GM21360 (cell line): ENCODE measurements at regions not wholly inside any gene's neighbourhood (a gene's known extent, or its start where the extent isn't known, plus 50 kb on each side); places are given as distances from the start of the nearest gene placed in this dataset.

ENCODE experiments used
- ATAC-seq: cut with Tn5 transposase; IDR thresholded peaks from one replicate; pipeline ENCODE4 v1.9.1; 2021; ENCODE audit warnings: mild to moderate bottlenecking, moderate library complexity; ENCODE audit not compliant: unreplicated experiment

DNA sequence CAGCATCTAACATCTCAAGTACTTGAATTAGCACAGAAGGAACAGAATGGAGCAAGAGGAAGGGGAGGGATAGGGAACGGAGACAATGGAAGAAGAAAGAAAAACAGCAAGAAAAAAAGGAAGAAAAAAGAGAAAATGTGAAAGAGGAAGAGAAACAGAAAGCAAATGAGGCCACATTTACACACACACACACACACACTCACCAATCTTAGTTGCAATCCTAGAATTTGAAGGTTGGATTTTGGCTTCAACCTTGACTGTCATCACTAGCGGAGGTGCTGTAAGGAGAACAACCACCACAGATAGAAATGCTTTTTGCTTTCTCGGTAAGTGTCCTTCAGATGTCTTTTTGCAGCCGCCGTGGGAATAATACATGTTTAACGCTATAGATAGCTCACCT lies 327.1 kb upstream of the NWD2 start:
- no peak for ATAC-seq

DNA sequence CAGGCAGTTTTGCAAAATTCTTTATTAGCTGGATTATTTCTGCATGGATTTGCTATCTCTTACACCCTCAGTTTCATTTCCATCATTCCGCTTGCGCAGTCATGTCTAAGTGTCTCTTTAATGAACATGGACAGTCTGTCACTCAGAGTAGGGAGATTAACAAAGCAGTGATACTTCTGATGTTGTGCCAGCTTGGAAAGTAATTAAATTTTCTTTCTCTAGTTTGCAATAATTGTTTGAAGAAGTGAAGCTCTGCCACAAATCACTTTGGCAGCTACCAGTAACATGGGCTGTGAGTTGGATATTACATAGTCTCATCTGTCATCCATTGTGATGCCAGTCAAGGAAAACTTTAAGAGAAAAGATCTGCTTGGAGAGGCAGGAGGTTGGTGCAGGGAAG lies 324.8 kb upstream of the NWD2 start:
- no peak for ATAC-seq

DNA sequence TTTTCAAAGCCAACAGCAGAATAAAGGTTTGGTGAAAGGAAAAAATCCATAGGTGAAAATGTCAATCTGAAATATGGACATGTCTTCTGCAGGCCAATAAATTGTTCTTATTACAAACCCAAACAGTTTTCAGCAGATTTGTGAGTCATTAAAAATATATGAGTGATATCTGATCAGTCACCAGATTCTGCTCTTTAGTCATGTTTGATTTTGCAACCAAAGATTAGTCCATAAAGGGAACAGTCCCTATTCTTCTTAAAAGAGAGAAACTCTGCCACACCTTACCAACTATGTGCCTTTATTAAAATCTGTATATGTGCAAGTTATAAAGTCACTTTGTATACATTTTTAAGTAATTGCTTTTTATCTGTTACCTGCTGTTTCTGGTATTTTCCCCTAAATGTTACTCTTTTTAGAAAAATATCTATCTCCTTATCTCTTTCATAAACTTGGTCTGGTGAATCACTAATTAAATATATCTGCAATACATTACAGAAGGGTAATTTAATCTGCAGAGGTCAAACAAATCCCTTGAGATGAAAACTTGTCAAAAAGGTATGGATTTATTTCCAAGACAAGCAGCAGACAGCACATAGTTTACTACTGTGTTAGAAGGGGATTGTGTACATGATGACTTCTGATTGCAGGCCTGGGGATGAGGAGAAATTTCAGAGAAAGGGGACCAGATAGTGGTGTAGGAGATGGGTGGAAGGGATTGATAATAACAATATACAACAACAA lies 322.9 kb upstream of the NWD2 start:
- ATAC-seq = no peak

DNA sequence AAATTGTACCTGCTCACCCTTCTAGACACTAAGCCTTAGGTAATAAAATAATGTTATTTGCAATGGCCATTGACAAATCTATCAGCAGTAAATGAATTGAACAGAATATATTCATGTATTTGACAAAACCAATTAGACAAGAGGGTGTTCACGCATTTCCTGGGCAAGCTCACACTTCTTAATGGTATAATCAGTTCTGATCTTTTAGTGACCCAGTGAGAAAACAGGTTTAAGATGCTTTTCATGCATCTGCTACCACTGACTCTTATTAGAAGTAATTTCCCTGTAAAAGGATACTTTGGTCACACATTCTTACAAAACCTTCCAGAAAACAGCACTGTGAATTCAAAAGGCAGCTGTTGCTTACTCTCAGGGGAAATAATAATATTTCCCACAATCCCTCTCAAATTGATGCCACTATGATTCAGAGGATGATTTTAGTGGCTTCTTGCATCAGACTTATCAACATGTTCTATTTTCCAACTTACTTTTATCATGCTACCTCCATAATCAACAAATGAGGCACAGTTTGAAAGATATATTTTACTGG lies 313.9 kb upstream of the NWD2 start:
- no peak for ATAC-seq

DNA sequence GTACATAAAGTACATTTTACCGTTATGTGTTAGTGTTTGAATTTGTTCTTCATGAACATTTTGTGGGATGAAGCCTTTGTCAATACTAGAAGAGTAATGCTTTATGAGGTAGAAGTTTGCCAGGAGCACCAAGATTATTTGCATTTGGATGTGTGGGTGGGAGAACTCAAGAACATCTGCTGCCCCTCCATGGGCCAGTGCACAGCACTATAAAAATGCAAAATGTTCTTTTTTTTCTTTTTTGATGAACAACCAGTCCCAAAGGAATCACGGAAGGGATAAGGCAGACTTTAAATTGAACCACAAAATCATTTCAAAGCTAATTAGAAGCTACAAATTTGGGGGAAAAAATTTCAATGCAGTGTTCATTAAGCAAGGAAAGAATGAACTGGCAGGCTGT lies 300.3 kb upstream of the NWD2 start:
- no peak for ATAC-seq

DNA sequence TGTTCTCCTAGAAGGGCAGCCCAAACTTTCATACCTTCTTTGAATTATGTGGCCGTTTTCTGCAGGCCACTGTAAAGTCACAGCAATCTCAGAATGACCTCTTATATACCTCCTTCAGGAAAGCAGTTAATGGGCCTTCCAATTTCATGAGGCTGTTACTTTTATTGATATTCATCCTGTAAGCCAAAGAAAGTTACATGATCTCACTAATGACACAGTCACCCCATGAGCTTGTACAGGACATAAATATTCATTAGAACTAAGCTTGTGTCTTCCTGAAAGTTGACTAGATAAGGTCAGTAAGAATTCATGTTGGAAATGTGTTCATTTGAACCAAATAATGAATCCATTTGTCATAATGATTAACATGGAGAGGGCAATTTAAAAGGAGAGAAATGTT lies 283.1 kb upstream of the NWD2 start:
- ATAC-seq = no peak

DNA sequence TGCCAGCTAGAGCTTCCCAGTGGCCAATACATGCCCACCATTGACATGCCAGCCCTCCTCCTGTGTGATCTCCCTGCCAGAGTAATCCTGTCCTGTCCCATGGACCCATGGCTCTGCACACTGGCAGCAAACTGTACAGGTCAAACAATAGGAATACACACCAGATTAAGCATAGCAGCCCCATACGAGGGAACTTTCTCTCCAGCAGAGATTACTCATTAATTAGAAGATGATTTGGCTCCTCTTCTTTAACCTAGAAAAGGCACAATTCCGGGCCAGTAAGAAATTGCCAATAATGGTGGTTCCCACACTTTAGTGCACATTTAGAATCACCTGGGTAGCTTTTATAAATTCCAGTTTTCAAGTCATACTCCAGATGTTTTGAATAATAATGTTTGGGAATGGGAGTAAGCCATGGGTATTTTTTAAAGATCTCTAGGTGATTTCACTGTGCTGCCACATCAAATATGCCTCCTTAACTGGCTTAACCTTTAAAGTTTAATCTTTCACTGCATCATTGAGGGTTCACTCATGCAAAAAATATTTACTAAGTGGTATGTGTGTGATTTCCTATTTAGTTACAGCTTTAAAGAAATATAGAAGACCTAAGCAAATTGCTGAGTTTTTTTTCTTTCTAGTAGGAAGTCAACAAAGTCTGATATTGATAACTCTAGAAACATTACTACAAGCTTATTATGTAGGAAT lies 277.6 kb upstream of the NWD2 start:
- no peak for ATAC-seq

DNA sequence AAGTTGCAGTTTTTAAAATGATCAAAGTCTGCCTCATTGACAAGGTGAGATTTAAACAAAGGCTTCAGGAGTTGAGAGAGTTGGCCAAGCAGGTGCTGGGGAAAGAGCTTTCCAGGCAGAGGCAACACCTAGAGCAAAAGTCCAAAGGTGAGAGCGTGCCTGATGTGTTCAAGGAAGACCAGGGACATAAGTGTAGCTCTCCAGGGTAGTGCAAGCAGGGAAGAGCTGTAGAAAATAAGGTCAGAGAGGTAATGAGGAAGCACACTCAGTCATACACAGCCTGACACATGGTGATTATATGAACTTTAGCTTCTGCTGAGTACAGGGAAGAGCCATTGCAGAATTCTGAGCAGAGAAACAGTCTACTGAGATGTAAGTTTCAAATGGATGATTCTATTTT lies 265.0 kb upstream of the NWD2 start:
- ATAC-seq = no peak

DNA sequence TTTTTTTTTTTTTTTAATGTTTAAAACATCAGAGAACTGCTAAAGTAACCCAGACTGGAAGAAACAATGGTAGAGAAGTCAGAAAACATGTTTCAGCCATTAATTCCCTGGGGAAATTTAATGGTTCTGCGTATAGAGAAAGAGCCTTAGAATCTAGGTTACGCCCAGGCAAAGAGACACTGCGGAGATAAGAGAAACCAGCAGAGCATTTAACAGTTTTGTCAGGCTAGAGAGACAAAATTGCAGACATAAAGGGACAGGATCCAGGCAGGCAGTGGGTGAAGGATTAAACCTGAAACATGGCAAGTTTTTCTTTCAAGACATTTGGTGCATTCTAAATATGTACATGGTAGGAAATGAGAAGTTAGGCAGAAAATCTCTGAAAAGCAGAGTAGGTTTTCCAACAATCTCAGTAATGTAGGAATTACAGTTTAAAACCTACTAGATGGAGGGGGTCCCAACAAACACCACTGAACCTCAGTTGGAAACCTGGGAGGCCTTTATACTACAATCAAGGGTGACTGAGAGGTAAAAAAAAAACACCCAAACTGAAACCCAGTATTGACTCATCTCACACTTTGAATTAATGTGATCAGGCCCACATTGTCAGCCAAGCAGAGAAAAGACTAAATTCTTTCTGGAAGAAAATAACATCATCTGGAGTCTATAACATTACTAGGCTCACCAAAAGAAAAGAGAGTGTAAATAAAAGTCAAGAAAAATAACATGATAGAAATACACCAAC lies 254.2 kb upstream of the NWD2 start:
- peak; percentile 89 for ATAC-seq

DNA sequence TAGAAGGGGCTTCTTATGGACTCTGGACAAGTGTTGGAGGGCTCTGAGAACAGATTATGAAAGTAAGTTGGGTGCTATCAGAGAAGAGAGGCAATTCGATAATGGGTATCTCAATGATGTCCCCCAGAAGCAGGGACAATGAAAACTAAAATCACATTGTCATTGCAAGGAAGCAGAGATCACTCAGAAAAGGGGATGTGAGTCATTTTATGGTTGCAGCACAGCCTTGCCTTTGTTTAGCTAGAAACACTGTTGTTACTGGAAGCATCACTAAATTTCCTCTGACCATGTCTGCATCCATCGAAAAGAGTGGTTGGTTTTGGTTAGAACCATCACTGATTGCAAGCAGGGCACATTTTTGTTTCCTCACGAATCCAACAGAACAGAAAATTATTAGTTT lies 246.8 kb upstream of the NWD2 start:
- peak; percentile 59 for ATAC-seq

DNA sequence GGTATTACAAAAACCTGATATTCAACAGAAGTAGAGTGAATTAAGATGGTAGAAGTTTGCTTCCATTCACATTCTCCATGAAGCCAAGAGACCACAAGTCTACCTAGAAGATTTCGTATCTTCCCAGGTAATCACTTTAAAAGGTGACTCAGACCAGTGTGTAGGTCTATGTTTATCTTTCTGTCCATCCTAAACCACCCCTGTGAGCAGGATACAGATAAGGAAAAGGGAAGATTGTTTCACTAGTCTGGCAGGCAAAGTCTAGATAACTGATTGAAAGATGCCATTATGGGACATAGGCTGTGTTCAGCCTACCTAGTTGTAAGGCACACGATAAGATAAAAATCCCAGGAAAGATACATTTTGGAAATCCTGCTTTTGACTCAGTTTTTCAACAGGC lies 244.3 kb upstream of the NWD2 start:
- no peak for ATAC-seq

DNA sequence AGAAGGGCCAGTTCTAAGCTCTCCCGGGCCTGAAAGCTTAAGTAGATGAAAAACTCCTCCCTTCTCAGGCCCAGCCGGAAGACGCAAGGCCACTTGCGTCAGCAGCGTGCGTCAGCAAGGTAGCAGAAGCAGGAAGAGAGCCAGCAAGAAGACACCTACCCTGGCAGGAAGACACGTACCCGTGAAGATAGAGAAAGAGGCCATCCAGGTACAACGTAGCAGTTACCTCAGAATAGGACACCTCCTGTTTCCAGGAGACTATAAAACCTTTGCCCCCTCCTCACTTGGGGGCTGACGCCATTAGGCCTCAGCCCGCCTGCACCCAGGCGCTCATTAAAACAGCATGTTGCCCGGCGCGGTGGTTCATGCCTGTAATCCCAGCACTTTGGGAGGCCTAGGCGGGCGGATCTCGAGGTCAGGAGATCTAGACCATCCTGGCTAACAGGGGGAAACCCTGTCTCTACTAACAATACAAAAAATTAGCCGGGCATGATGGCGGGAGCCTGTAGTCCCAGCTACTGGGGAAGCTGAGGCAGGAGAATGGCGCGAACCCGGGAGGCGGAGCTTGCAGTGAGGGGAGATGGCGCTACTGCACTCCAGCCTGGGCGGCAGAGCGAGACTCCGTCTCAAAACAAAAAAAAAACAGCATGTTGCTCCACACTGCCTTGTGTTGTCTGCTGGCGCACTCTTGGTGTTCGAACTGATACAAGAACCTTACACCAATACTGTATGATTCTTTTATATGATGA lies 242.7 kb upstream of the NWD2 start:
- ATAC-seq = no peak

DNA sequence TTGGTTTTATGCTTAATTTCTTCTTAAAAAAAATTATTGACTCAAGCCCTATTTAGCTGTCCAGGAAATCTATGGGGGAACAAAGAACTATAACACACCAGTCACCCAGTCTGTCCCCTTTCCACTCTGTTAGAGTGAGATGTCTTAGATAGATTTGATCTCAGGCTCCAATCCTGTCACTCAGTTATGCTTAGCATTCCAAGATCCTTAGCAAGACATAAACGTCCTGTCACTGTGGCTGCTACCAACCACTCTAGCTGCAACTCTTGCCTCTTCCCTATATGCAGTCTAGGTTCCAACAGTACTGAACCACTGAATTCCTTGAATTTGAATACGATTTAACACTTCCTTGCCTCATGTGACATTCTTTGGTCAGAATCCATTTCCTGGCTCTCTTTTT lies 241.9 kb upstream of the NWD2 start:
- ATAC-seq = no peak

DNA sequence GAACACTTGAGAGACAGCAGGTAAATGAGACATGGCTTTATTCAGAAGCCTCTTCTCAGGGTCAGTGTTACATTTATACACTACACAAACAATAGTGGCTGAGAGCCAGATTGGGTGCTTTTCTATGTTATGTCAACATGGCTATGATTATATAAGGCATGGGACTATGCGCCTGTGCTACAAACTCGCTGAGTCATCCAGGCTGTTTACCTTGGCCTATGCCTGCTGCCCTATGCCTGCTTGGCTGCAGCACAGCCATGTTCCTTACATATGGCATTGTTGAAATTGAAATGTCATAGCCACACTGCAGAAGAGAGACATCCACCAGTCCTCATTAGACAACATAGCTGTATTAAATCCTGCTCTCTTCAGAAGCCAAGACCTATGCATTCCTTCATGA lies 236.3 kb upstream of the NWD2 start:
- no peak for ATAC-seq

DNA sequence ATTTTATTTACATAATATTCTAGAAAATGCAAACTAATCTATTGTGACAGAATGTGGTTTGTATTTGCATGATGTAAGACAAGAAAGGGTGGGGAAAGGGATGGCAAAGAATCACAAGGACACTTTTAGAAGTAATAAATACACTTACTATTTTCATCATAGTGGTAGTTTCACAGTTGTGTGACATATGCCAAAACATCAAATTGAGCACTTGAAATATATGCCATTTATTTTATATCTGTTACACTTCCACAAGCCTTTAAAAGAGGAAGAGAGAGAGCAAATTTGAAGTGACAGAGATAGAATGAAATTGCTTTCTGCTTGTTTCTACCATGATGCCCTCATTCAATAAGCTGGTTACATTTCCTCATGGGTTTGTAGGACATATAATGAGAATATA lies 230.0 kb upstream of the NWD2 start:
- ATAC-seq = no peak

DNA sequence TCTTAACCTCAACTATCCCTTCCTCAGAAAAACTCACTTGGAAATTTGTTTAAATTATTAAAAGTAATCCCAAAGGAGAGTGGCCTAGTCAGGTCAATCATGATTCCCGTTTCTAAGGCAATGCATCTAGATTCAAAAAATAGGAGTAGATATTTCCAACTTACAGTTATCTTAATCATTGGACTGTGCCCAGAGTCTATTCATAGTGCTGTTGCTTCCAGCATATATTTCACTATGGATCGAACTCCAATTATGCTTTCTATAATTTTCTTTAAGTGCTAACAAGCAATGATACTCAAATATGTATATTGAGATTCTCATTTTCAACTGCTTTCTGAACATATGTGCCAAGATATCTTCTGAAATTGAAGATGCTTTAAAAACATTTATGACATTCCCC lies 229.2 kb upstream of the NWD2 start:
- ATAC-seq = no peak

DNA sequence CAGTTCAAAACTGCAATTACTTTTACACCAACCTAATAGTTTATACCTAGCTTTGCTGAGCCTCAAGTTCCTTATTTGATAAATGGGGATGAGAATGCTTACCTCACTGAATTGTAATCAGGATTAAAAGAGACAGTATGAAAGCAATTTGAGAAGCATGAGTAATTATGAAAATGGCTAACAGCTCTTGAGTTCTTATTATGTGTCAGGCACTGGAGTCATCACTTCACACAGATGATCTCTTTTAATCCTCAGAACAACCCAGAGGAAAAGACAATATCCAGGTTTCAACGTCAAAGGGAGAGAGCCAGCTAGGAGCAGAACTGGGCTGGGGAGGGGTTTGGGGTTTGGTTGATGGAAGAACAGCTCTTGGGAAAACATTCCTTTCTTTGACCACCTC lies 221.0 kb upstream of the NWD2 start:
- no peak for ATAC-seq

DNA sequence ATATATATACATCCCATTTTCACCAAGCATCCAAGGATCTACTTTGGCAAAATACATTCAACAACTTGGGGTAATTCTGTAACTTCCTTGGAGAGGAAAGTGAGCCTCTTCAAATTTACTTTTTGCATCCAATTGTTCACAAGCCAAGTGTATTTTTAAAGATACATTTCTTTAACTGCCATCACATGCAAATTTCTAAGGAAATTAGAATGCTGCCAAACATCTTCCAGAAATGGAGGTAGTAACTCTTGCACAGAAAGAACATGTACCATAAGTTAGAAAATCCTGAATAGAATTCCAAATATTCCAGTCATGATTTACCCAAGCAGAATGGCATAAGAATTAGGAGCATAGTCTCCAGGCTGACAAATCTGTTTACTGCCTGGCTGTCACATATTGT lies 220.5 kb upstream of the NWD2 start:
- no peak for ATAC-seq

DNA sequence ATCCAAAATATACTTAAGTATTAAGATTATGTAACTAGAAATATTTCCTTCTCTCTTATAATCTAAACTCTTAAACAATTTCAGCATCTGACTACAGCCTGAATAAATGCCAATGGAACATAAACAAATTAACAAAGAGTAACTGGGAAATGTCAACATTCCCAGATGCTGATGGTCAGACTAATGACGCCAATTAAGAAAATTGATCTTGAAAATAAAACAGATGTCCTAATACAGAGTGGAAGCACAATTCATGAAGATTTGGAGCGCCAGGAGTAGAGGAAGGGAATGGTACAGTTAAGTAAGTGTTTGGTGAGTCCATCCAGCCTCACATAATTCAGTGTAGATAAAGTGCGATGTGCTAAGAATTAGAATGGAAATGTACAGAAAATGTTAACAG lies 203.7 kb upstream of the NWD2 start:
- no peak for ATAC-seq

DNA sequence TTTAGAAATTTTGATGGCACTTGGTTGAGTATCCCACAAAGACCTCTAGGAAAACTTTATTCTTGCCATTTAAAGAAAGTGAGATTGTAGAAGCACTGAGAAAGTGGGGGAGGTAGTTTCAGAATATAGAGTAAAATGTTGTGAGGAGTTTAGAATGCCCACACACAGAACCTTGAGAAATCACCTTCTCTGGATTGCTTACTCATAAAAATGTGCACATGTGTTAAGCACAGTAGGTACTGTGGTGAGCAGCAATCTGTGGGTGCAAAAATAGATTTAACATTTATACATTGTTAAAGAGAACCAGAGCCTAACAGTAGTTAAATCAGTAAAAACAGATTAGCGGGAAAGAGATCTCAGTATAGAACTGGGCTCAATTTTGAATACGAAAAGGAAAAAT lies 201.2 kb upstream of the NWD2 start:
- peak; percentile 56 for ATAC-seq

DNA sequence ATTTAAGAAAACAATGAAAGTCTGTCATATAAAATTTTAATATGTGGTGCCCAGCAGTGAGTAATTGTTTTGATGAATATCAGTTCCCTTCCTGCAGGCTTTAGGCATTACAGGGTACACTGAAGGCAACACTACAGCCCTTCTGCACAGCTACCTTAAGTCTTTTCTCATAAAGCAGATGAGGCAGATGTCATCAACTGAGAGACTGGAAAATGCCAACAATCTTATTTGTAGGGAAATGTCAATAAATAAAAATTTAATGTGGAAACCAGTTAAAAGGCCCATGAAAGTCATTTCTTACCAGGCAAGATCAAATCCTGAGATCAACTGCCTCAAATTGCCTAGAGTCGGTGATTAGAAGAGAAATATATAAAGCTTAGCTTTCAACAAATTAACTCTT lies 193.4 kb upstream of the NWD2 start:
- no peak for ATAC-seq
